Esophagus muscularis mucosa (tissue), 4 donors: ENCODE measurements at regions not wholly inside any gene's neighbourhood (a gene's known extent, or its start where the extent isn't known, plus 50 kb on each side); places are given as distances from the start of the nearest gene placed in this dataset.

Experiments
- DNase-seq: peaks from one replicate; pipeline ENCODE4 v3.0.0-alpha.2; 2017; ENCODE audit errors: extremely low spot score
- H3K27ac ChIP-seq, 4 donors: fragments of 200-600 bp; sonication (generic); replicated peaks in 1 of 4; 1 replicate in 3 of 4; 2 replicates in 1 of 4; pipeline ENCODE4 v1.5.1; 2016 to 2019; ENCODE audit warnings: mild to moderate bottlenecking in 1 of 4
- H3K27me3 ChIP-seq, 4 donors: fragments of 200-600 bp; sonication (generic); one replicate each; pipeline versions ENCODE4 v1.5.1 to v1.6.0; 2016 to 2019
- H3K36me3 ChIP-seq, 4 donors: fragments of 200-600 bp; sonication (generic); one replicate each; pipeline ENCODE4 v1.5.1; 2016 to 2019
- H3K4me1 ChIP-seq, 4 donors: fragments of 200-600 bp; sonication (generic); one replicate each; pipeline ENCODE4 v1.5.1; 2016 to 2019
- H3K4me3 ChIP-seq, 4 donors: fragments of 200-600 bp; sonication (generic); 1 replicate in 2 of 4; 2 replicates in 2 of 4; pipeline ENCODE4 v1.5.1; 2016 to 2019; ENCODE audit warnings: mild to moderate bottlenecking in 4 of 4, moderate library complexity in 1 of 4
- H3K9me3 ChIP-seq, 4 donors: fragments of 200-600 bp; sonication (generic); 1 replicate in 3 of 4; 2 replicates in 1 of 4; pipeline ENCODE4 v1.5.1; 2016 to 2019
- CTCF ChIP-seq, 3 experiments: fragments of 200-600 bp in 2 of 3; fragments of 450-650 bp in 1 of 3; sonication (generic) in 2 of 3; IDR thresholded peaks; one replicate each; pipeline ENCODE4 v1.5.1; 2017 to 2019; ENCODE audit warnings: antibody characterized with exemption in 3 of 3, mild to moderate bottlenecking in 2 of 3, moderate library complexity in 1 of 3
- EP300 ChIP-seq: sonication (generic); formaldehyde crosslinking; IDR thresholded peaks from one replicate; pipeline ENCODE4 v1.6.1; 2017; ENCODE audit warnings: antibody characterized with exemption
- POLR2A ChIP-seq: fragments of 450-650 bp; IDR thresholded peaks from one replicate; pipeline ENCODE4 v1.6.1; 2017; ENCODE audit warnings: antibody characterized with exemption, moderate library complexity, mild to moderate bottlenecking, low read depth
- POLR2AphosphoS5 ChIP-seq, 2 donors: sonication (generic); formaldehyde crosslinking; IDR thresholded peaks; one replicate each; pipeline ENCODE4 v1.6.1; 2017; ENCODE audit warnings: antibody characterized with exemption in 2 of 2
- WGBS: methylation state at CpG from one replicate; pipeline ENCODE4 v1.1.5; 2018; 5-methylcytosine and 5-hydroxymethylcytosine counted together
- intact Hi-C: fragments of 100-400 bp; cut with DNase I; formaldehyde crosslinking; loops from one replicate; pipeline ENCODE4 v1.15.1; 2023

DNA sequence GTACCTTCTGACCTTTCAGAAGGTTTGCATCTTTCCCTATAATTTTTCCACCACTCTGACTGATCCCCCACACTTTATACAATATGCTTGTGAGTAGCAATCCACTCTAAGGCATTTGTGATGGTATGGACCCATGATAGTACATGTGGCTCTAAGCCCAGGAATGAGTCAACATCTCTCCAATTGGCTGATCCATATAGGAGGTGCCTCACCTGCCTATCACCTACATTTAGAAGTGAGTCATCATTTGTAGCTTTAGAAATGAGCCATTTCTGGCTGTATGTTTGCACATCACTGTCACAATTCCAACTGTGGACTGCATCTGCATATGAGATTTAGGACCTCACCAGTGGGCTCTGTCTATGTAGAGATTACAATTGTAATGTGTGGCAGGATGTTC lies 133.1 kb upstream of the ZNF91 start:
- H3K27ac ChIP-seq, result no peak overlapping the region
- no peaks in the 10 kb centered on the region for H3K9me3 ChIP-seq
- H3K36me3 ChIP-seq, result no peaks in the 10 kb centered on the region
- H3K4me3 ChIP-seq, result no peak overlapping the region
- TF ChIP-seq EP300, result no peak
- TF ChIP-seq POLR2A, result no peak
- TF ChIP-seq CTCF (IDR thresholded peaks at IDR 0.05), result no peak
- TF ChIP-seq POLR2AphosphoS5 (IDR thresholded peaks at IDR 0.05), result no peak
- intact Hi-C loops, result no loop called here
- no peak for DNase-seq
- no peaks in the 10 kb centered on the region for H3K4me1 ChIP-seq
- H3K27me3 ChIP-seq, result no peaks in the 10 kb centered on the region

GRCh38 chr19:23527797-23528196 lies 132.5 kb upstream of the ZNF91 start:
- no peaks in the 10 kb centered on the region for H3K27me3 ChIP-seq
- H3K9me3 ChIP-seq, result no peaks in the 10 kb centered on the region
- H3K27ac ChIP-seq, result no peak overlapping the region
- no peaks in the 10 kb centered on the region for H3K36me3 ChIP-seq
- intact Hi-C loops, result no loop called here
- no peaks in the 10 kb centered on the region for H3K4me1 ChIP-seq
- no peak overlapping the region for H3K4me3 ChIP-seq
- TF ChIP-seq POLR2A (no peak), POLR2AphosphoS5 (IDR thresholded peaks at IDR 0.05) (no peak)
- no peak for DNase-seq
- 71% methylated on average over 2 of the region's 2 CpGs for WGBS

DNA sequence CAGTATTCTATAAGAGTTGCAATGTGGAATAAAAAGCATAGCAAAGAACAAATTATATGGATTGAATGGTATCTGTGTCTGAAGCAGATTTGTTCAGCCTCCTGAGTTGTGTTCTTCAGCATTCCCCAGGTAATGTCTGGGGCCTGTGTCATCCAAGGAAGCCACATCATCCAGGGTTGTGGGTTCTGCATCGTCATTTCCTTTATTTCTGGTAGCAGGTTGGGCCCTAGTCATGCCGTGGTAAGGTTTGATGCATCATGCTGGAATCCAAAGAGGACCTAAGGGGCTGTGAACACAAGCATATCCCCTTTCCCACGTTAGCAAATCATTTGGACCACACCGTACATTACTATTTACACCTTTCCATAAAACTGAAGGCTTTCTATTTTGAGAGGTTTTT lies 131.0 kb upstream of the ZNF91 start:
- DNase-seq, result no peak
- 79% methylated on average over 4 of the region's 4 CpGs for WGBS
- TF ChIP-seq POLR2AphosphoS5 (IDR thresholded peaks at IDR 0.05) (no peak), EP300 (no peak), POLR2A (no peak), CTCF (IDR thresholded peaks at IDR 0.05) (no peak)
- no peak overlapping the region for H3K27ac ChIP-seq
- intact Hi-C loops, result no loop called here
- no peaks in the 10 kb centered on the region for H3K9me3 ChIP-seq
- H3K27me3 ChIP-seq, result no peaks in the 10 kb centered on the region
- H3K36me3 ChIP-seq, result no peaks in the 10 kb centered on the region
- no peaks in the 10 kb centered on the region for H3K4me1 ChIP-seq
- H3K4me3 ChIP-seq, result no peak overlapping the region

DNA sequence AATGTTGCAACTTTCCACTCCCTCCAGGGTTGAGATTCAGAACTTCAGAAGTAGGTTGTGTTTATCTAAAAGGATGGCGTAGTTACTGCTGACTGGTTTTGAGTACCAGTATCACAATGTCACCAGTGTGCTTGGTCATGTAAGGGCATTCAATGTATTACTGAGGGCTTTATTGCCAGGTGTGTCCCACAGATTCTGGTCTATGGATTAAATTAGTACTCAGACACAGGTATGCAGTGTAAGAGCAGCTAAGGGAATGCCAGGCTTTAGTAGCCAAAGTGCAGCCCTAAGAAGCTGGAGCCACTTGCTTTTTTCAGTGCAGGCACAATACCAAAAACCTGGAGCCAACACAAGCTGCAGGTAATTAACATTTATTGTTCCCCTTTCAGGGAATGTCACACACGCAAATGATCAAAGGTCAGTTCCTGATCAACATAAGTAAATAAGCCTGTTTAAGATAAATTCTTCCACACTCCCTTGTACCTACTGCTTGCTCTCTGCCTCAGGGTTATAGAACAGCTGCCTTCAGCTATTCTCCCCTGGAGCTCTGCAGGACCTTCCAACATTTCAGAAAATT lies 130.1 kb upstream of the ZNF91 start:
- Histone ChIP-seq H3K27ac (no peak overlapping the region), H3K27me3 (no peaks in the 10 kb centered on the region), H3K36me3 (no peaks in the 10 kb centered on the region), H3K9me3 (no peaks in the 10 kb centered on the region), H3K4me3 (no peak overlapping the region), H3K4me1 (no peaks in the 10 kb centered on the region)
- DNase-seq, result no peak
- TF ChIP-seq POLR2AphosphoS5 (IDR thresholded peaks at IDR 0.05) (no peak), POLR2A (no peak), CTCF (IDR thresholded peaks at IDR 0.05) (no peak), EP300 (no peak)
- WGBS, result 78% methylated on average over 2 of the region's 2 CpGs
- intact Hi-C loops, result no loop called here

DNA sequence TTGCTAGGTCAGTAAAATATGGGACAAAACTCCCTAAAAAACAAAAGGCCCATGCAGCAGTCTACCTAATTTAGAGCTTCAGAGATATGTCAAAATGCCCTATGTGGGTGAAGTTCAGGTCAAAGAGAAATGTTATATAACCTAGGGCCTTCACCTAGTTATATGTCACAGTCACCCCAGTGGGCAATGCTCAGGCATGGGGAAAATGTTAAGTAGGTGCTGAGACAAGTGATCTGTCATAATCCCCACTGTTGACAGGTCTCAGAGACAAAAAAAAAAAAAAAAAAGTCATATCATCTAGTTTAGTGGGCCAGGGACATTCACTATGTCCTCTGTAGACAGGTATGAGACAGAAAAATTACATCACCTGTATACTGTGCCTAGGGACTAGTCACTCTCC lies 128.6 kb upstream of the ZNF91 start:
- no peaks in the 10 kb centered on the region for H3K4me1 ChIP-seq
- no peaks in the 10 kb centered on the region for H3K36me3 ChIP-seq
- no peaks in the 10 kb centered on the region for H3K9me3 ChIP-seq
- H3K27ac ChIP-seq, result no peak overlapping the region
- no peak overlapping the region for H3K4me3 ChIP-seq
- no peak for DNase-seq
- no peaks in the 10 kb centered on the region for H3K27me3 ChIP-seq
- intact Hi-C loops, result no loop called here
- TF ChIP-seq POLR2AphosphoS5 (IDR thresholded peaks at IDR 0.05) (no peak), CTCF (IDR thresholded peaks at IDR 0.05) (no peak), POLR2A (no peak), EP300 (no peak)
